ENCODE measurements at regions not wholly inside any gene's neighbourhood (a gene's known extent, or its start where the extent isn't known, plus 50 kb on each side); places are given as distances from the start of the nearest gene placed in this dataset.
A peak's percentile ranks its signal among the peaks of the same experiment; 100 is the strongest.
"Not testable (repeated sequence)": the region's sequence is repeated elsewhere in the genome, so short reads cannot be mapped to it uniquely, and the experiment has no call there.

DNA sequence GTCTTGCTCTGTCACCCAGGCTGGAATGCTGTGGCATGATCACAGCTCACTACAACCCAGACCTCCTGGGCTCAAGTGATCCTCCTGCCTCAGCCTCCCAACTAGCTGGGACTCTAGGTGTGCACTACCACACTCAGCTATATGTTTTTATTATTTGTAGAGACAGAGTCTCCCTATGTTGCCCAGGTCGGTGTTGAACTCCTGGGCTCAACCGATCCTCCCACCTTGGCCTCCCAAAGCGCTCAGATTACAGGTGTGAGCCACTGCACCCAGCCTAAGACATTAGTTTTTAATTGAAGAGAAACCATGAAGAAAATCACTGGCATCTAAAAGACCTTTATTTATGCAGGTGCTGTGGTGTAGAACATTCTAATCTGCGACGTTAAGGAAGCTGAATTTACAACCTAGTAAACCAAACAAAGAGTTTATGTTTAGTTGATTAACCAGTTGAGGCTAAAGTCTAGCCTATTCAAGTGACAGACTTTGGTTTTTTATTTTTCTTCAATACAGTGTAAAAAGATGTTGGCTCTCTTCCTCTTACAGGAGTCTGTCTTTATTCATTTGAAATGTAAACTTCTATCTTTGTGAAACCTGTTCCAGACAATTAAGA, 52.5 kb upstream of the NBL1 start:
- DNase-seq: no peak

DNA sequence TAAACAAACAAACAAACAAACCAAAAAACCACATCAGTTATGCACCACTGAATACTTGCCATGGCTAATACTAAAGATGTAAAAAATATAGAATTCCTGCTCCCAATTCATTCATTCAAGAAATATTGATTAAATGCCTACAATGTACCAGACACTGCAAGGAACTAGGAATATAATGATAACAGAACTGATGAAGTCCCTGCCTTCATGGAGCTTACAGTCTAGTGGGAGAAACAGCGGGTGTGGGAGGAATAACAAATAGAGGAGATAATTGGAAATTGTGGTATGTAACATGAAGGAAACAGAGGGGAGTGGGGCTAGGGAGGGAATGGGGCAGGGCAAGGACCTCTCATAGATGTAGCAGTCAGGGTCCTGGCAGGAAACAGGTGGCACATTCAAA, 58.6 kb upstream of the NBL1 start:
- DNase-seq: no peak

DNA sequence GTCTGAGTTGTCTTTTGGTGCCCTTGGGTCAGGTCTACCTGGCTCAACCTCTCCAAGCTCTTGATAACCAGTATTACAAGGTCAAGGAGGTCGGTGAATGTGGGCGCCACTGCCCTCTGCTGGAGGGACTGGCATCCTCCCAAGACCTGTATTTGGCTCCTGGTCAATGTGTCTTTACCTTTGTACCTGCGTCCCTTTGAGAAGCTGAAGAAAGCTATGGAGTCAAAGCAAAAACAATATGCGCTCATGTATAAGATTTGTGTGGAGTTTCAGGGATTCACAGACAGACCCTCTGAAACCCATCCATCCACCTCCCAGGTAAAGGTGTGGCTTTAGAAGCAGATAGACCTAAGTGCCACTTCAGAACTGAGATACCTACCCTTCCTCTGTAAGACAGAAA, 61.8 kb upstream of the NBL1 start:
- peak; percentile 42 for DNase-seq

DNA sequence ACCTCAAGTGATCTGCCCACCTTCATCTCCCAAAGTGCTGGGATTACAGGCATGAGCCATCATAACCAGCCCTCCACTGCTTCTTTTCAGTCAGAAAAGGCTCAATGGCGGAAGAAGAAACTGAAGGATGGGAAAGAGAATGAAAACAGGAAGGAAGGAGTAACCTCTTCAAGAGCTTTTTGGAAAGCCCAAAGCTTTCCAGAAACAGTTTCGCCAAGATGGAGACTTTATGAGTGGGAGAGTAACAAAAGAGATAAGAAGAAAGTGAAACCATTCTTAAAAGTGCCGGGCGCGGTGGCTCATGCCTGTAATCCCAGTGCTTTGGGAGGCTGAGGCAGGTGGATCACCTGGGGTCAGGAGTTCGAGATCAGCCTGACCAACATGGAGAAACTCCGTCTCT, 62.7 kb upstream of the NBL1 start:
- no peak for DNase-seq

DNA sequence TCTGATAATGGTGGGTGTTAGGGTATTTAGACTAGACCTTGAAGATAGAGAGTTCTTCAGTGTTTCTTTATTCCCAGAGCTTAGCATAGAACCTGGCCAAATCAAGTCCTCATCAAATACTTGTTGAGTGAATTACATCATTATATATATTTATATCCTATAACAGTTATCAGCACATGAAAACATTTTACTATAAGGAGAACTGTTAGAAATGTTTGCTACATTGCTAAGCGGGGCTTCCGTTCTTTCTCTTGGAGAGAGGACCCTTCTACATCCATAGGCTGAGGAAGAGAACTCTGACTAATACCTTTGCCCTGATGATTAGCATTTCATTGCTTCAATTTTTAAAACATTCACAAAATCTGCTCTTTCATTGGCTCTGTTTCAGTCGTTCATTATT, 66.5 kb upstream of the NBL1 start:
- no peak for DNase-seq

DNA sequence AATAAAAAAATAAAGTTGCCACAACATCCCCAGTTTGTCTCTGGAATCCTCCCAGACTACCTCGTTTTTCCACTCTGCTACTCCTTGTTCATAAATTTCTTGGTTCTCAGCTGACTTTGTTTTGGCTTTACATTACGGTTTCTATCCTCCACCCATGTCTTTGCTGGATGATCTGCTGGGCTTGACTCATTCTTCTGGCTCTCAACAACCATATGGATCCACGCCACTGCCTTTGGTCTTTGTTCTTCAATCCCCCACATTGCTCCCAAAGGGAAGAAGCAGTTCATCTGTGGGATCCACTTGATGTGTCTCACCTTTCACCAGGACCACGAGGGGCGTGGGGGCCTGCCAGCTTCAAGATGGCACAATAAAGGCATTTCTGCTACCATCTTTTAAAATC, 67.1 kb upstream of the NBL1 start:
- peak; percentile 17 for DNase-seq

DNA sequence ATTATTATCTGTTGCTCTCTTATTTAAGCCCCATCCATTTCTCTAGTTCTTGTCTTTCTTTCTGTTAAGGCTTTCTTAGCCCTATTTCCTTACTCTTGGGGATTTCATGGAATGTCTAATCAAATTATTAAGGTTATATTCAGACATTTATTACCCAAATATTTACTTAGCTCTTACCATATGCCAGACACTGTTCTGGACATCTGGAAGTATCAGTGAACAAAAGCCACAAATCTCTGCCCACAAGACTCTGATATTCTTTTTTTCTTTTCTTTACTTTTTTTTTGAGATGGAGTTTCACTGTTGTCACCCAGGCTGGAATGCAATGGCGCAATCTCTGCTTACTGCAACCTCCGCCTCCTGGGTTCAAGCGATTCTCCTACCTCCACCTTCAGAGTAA, 74.3 kb upstream of the NBL1 start:
- no peak for DNase-seq

DNA sequence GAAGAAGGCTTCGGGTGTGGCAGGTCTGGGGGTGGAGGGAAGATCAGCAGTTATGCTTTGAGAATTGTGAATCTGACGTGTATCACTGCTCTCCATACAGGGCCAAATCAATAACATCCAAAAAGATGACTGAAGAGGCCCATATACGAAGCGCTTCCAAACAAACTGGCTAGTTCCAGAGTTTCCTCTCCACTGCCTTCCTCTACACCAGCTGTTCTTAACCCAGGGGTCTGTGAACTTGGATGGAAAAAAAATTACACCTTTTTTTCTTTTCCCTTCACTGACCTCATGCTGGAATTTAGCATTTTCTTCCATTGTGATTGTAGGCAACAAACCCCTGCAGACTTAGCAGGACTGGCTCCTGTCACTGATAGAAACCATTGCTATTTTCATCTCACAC, 77.1 kb upstream of the NBL1 start:
- DNase-seq: no peak

DNA sequence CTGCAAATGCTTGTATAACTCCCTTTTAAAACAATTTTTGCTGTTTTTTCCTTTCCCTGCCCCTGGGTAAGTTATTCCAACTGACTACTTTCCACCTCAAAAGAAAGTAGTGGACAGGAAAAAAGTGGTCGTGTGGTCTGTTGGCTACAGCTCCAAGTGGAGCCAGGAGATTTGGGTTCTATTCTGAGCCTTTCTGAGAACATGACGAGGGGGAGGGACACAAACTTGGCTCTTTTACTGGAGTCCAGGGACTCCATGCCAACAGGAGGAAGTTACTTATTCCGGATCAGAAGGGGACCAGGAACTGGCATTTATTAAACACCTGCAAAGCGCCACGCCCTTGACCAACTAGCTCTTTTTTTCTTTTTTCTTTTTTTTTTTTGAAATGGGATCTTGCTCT, 79.0 kb upstream of the CAPZB start:
- DNase-seq: no peak

DNA sequence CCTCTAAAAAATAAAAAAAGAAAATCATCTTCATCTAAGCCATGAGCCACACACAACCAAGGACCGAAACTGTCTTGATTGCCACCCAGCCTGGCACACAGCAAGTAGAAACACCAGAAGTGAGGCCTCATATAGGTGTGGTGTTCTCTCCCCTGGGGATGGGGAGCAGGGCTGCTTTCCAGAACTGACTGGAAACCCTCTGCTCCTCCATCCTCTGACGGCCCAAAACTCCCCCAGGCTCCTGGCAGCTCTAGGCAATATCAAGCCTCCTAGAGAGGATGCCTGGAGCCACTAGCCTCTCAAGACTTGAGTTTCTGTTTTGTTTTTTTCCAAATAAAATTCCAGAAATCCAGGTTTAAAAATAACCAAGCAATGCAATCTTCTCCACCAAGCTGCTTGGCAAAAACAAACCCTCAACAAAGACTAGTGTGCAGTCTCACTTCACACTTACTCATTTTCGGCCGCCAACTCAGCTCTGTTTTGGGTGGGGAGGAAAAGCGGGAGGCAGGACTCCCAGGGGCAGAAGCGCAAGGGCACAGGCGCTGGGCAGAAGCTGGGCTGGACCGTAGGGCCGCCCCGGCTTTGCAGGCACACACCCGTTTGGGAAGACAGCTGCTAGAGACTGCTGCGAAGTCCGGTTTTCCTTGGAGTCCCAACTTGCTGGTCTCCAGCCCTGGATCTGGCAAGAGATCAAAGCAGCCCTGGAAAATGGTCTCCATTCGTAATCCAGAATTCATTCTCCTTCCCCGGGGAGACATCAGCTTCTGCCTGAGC, 78.2 kb upstream of the CAPZB start:
- peak; percentile 43 for DNase-seq

DNA sequence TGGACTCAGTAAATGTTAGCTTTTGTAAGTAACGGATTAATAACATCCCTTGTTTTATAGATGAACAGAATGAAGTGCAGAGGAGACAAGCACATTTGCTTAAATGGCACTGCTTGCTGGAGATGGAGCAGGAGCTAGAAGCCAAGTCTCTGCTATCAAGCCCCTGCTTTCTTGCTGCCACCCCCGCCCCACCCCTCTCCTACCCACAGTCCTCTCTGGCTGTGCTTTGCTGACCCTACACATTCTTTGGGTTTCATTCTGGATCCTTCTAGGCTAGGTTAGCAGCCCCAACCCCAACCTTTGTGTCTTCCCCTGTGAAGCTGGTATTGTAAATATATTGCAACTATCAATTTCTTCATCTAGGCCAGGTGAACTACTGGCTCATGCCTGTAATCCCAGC, 77.5 kb upstream of the CAPZB start:
- DNase-seq: no peak

DNA sequence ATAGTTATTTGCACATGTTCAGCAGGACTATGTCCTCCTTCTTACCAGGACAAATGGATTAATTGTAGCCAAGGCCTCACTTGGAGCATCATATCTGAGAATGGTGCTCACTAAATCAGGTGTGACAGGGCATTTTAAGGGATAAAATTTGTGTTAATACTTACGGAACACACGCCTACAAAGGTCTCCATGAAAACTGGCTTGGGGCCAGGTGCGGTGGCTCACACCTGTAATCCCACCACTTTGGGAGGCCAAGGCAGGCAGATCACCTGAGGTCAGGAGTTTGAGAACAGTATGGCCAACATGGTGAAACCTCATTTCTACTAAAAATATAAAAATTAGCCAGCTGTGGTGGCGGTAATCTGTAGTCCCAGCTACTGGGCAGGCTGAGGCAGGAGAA, 75.1 kb upstream of the CAPZB start:
- DNase-seq: no peak

DNA sequence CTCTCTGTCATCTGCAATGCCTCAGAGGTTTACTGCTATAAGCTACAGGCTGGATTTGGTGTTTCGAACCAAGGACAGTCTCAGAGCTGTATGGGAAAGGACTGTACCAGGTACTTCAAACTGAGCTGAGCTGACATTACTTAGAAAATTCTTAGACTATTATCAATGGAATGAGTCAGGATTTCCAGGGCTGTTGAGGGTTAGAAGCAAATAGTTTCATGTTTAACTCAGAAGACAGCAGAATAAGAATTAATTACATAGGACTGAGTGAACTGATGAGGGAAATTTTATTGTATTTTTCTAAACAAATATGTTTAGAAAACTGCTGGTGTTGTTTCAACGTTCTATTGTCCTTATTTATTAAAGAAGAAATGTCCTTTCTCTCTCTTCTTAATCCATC, 74.3 kb upstream of the CAPZB start:
- DNase-seq: no peak

DNA sequence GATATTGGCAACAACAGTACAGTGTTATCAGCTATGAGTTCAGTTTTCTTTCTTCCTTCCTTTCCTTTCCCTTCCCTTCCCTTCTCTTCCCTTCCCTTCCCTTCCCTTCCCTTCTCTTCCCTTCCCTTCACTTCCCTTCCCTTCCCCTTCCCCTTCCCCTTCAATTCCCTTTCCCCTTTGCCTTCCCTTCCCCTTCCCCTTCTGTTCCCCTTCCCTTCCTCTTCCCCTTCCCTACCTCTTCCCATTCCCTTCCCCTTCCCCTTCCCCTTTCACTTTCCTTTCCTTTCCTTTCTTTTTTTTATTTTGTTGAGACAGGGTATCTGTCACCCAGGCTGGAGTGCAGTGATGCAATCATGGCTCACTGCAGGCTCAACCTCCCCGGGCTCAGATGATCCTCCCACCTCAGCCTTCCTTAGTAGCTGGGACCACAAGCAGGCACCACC, 72.3 kb upstream of the CAPZB start:
- DNase-seq: no peak

DNA sequence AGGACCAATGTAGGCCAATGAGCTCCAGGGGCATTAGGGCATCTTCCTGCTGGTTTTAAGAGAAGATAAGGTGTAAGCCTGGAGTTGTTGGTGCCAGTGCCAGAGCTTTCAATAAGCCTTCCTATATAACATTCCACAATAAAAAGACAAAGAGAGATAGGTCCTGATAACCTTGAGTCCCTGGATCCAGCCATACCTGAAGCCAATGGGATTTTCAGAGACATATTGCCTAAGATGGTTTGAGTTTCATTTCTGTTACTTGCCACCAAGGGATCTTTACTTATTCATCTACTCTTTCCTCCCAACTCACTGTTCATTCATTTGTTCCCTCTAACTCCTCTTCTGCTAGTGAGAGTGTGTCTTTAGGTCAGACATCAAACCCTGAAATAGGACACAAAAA, 68.8 kb upstream of the CAPZB start:
- no peak for DNase-seq

DNA sequence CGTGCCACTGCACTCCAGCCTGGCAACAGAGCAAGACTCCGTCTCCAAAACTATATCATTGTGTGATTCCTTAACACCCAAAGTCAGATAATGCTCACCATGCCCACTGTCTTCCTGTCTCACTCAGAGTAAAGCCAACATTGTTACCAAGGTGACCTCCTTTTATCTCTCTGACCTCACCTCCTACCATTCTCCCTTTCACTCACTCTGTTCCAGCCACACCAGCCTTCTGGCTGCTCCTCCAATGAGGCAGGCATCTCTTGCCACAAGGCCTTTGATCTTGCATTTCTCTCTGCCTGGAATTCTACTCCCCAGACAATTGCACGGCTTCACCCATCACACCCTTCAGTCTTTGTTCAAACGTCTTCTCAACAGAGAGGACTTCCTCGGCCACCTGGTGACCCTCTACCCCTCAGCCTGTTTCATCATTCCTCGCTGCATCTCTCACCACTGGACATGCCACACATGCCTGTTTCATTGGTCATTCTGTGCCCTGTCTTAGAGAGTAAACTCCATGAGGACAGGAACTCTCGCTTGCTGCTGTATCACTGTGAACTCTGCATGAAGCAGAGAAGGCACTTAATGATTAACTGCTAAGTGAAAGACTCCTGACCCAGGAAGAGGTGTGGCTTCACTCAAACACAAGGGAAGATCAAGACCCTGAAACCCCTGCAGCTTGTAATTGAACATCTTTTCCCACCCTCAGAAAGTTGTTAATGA, 67.1 kb upstream of the CAPZB start:
- no peak for DNase-seq

DNA sequence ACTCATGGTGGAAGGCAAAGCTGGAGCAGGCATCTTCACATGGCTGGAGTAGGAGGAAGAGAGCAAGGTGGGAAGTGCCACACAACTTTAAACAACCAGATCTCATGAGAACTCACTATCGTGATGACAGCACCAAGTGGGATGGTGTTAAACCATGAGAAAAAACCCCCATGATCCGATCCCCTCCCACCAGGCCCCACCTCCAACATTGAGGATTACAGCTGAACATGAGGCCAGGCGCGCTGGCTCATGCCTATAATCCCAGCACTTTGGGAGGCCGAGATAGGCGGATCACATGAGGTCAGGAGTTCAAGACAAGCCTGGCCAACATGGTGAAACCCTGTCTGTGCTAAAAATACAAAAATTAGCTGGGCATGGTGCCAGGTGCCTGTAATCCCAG, 66.5 kb upstream of the CAPZB start:
- DNase-seq: not testable (repeated sequence)

DNA sequence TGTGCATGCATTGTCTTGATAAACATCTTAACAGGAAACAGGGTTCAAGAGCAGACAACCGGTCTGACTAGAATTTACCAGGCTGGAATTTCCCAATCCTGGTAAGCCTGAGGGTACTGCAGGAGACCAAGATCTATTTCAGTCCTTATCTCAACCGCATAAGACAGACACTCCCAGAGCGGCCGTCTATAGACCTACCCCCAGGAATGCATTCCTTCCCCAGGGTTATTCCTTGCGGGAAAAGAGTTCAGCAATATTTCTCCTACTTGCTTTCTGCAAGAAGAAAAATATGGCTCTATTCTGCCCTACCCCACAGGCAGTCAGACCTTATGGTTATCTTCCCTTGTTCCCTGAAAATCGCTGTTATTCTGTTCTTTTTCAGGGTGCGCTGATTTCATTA, 65.1 kb upstream of the CAPZB start:
- not testable (repeated sequence) for DNase-seq

DNA sequence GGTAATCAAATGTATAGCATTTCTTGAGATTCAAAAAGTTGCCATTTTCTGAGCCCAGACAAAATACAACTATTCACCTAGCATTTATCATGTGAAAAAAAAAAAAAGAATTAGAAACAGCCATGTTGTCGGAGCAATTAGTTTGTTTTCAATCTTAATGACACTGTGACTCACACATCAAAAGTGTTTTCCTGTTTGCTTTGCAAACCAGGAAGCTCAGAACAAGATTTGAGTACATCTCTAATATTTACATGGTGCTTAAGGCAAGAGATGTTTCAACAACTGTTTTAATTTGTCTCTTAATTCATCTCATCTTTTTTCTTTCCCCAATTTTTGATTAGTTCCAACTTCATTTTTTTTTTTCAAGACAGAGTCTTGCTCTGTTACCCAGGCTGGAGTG, 62.5 kb upstream of the CAPZB start:
- no peak for DNase-seq

DNA sequence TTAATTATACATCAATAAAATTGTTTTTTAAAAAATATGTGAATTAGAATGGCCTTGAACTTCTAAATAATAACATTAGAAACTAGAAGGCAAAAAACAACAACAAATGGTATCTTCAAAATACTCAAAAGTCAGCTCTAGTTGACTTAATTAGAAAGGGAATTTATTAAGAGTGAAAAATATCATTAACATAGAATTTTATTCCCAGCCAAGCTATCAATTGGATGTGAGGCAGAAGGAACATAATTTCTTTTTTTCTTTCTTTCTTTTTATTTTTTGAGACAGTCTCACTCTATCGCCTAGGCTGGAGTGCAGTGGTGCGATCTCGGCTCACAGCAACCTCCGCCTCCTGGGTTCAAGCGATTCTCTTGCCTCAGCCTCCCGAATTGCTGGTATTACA, 51.2 kb upstream of the CAPZB start:
- DNase-seq: no peak

DNA sequence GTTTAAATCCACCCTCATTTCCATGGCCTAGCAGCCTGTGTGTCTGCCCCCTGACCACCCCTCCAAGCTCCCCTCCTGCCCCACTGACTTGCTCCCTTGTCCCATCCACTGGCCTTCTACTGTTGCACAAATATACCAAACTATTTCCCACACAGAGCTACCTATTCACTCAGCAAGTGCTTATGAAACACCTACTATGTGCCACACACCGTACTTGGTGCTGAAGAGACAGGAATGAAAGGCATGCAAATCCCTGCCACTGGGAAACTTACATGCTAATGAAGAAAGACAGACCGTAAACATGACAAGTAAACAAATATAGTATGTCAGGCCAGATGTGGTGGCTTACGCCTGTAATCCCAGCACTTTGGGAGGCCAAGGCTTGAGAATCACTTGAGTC, 49.9 kb upstream of the CAPZB start:
- DNase-seq: no peak

Measured in eye (tissue), 1 donor.